ENCODE measurements at regions not wholly inside any gene's neighbourhood (a gene's known extent, or its start where the extent isn't known, plus 50 kb on each side); places are given as distances from the start of the nearest gene placed in this dataset.

DNA sequence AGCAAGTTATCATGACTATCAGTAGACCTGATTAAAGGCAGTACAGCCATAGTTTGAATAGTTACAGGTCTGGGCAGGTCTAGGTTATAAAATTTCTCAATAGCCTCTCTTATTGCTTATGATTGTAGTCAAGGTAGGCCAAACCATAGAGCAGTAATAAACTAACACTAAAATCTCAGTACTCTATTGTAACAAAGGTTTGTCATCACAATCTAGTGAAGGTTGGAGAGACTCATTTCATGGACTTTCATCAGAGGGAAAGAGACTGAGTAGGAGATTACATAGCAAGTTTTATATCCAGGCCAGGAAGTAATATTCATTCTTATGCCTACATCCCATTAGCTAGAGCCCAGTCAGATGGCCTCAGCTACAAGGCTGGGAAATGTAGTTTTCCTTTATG is 141.0 kb downstream of the ASB9 start:
- no peaks in the 10 kb centered on the region for H3K36me3 ChIP-seq (ENCODE audit: low read length)
- H3K9me3 ChIP-seq (ENCODE audit: insufficient read depth, low read length) = no peaks in the 10 kb centered on the region
- H3K79me2 ChIP-seq (ENCODE audit: insufficient read depth, low read length) = no peaks in the 10 kb centered on the region
- no peak overlapping the region for H3K4me3 ChIP-seq (ENCODE audit: insufficient read depth, low read length, poor library complexity, severe bottlenecking)
- no peaks in the 10 kb centered on the region for H3K9me2 ChIP-seq (replicated peaks; ENCODE audit: insufficient read depth, low read length)
- no peaks in the 10 kb centered on the region for H3K27me3 ChIP-seq (ENCODE audit: low read length)
- no peak overlapping the region for H2AFZ ChIP-seq (ENCODE audit: low read depth, low read length, severe bottlenecking)
- no peak overlapping the region for H3K9ac ChIP-seq (ENCODE audit: low read length)
- H3F3A ChIP-seq (ENCODE audit: insufficient read depth) = no peaks in the 10 kb centered on the region
- no peaks in the 10 kb centered on the region for H4K20me1 ChIP-seq (ENCODE audit: low read depth, low read length)
- H3K4me2 ChIP-seq (ENCODE audit: low read depth, low read length, poor library complexity, severe bottlenecking) = no peak overlapping the region
- TF ChIP-seq EZH2phosphoT487 (conservative IDR thresholded peaks at IDR 0.05; ENCODE audit: low read length) (no peak), CTCF (IDR thresholded peaks at IDR 0.05; ENCODE audit: insufficient read depth, low read length, poor library complexity, severe bottlenecking) (no peak)
- H3K27ac ChIP-seq (ENCODE audit: low read depth, low read length) = no peak overlapping the region

GRCh38 chrX:15127010-15127409 is 142.9 kb downstream of the ASB9 start:
- Histone ChIP-seq H3K9ac (ENCODE audit: low read length) (no peak overlapping the region), H4K20me1 (ENCODE audit: low read depth, low read length) (no peaks in the 10 kb centered on the region), H2AFZ (ENCODE audit: low read depth, low read length, severe bottlenecking) (no peak overlapping the region), H3K9me3 (ENCODE audit: insufficient read depth, low read length) (no peaks in the 10 kb centered on the region), H3K4me2 (ENCODE audit: low read depth, low read length, poor library complexity, severe bottlenecking) (no peak overlapping the region), H3K27me3 (ENCODE audit: low read length) (no peaks in the 10 kb centered on the region), H3K9me2 (replicated peaks; ENCODE audit: insufficient read depth, low read length) (no peaks in the 10 kb centered on the region), H3K4me3 (ENCODE audit: insufficient read depth, low read length, poor library complexity, severe bottlenecking) (no peak overlapping the region), H3K79me2 (ENCODE audit: insufficient read depth, low read length) (no peaks in the 10 kb centered on the region), H3K27ac (ENCODE audit: low read depth, low read length) (no peak overlapping the region), H3F3A (ENCODE audit: insufficient read depth) (no peaks in the 10 kb centered on the region), H3K36me3 (ENCODE audit: low read length) (no peaks in the 10 kb centered on the region)
- TF ChIP-seq EZH2phosphoT487 (conservative IDR thresholded peaks at IDR 0.05; ENCODE audit: low read length) = no peak
- no peak for TF ChIP-seq CTCF (IDR thresholded peaks at IDR 0.05; ENCODE audit: insufficient read depth, low read length, poor library complexity, severe bottlenecking)

GRCh38 chrX:15116900-15117299 is 153.0 kb downstream of the ASB9 start:
- no peaks in the 10 kb centered on the region for H4K20me1 ChIP-seq (ENCODE audit: low read depth, low read length)
- H3K27me3 ChIP-seq (ENCODE audit: low read length) = no peaks in the 10 kb centered on the region
- no peak overlapping the region for H3K27ac ChIP-seq (ENCODE audit: low read depth, low read length)
- no peaks in the 10 kb centered on the region for H3F3A ChIP-seq (ENCODE audit: insufficient read depth)
- H2AFZ ChIP-seq (ENCODE audit: low read depth, low read length, severe bottlenecking) = no peak overlapping the region
- H3K4me2 ChIP-seq (ENCODE audit: low read depth, low read length, poor library complexity, severe bottlenecking) = no peak overlapping the region
- no peak overlapping the region for H3K4me3 ChIP-seq (ENCODE audit: insufficient read depth, low read length, poor library complexity, severe bottlenecking)
- H3K79me2 ChIP-seq (ENCODE audit: insufficient read depth, low read length) = no peaks in the 10 kb centered on the region
- no peak overlapping the region for H3K9ac ChIP-seq (ENCODE audit: low read length)
- H3K9me3 ChIP-seq (ENCODE audit: insufficient read depth, low read length) = no peaks in the 10 kb centered on the region
- no peak for TF ChIP-seq EZH2phosphoT487 (conservative IDR thresholded peaks at IDR 0.05; ENCODE audit: low read length)
- TF ChIP-seq CTCF (IDR thresholded peaks at IDR 0.05; ENCODE audit: insufficient read depth, low read length, poor library complexity, severe bottlenecking) = no peak
- no peaks in the 10 kb centered on the region for H3K9me2 ChIP-seq (replicated peaks; ENCODE audit: insufficient read depth, low read length)
- no peaks in the 10 kb centered on the region for H3K36me3 ChIP-seq (ENCODE audit: low read length)

Data from SU-DHL-6 (cell line).